Smooth muscle cell (in vitro differentiated cells): ENCODE measurements at regions not wholly inside any gene's neighbourhood (a gene's known extent, or its start where the extent isn't known, plus 50 kb on each side); places are given as distances from the start of the nearest gene placed in this dataset.

Experiments used
- DNase-seq: peaks from one replicate; lab custom pipeline; 2025; ENCODE audit not compliant: unreplicated experiment; lab: John Stamatoyannopoulos, UW
- H2AFZ ChIP-seq: fragments of 200-600 bp; sonication (generic); 2 replicates; pipeline ENCODE4 v1.6.0; 2016; ENCODE audit warnings: antibody characterized with exemption, low read depth, mild to moderate bottlenecking
- H3F3A ChIP-seq: fragments of 200-600 bp; sonication (generic); 2 replicates; pipeline ENCODE4 v1.6.0; 2017; ENCODE audit warnings: antibody characterized with exemption, low read depth
- H3K27ac ChIP-seq: fragments of 200-600 bp; sonication (generic); 2 replicates; pipeline ENCODE4 v1.5.1; 2016; ENCODE audit warnings: low read depth, mild to moderate bottlenecking
- H3K27me3 ChIP-seq: fragments of 200-600 bp; sonication (generic); 2 replicates; pipeline ENCODE4 v1.6.1; 2016; ENCODE audit warnings: low read depth, mild to moderate bottlenecking
- H3K36me3 ChIP-seq: fragments of 200-600 bp; sonication (generic); 2 replicates; pipeline ENCODE4 v1.5.1; 2016; ENCODE audit warnings: low read depth
- H3K4me1 ChIP-seq: fragments of 200-600 bp; sonication (generic); 2 replicates; pipeline ENCODE4 v1.5.1; 2016; ENCODE audit warnings: low read depth
- H3K4me2 ChIP-seq: fragments of 200-600 bp; sonication (generic); 2 replicates; pipeline ENCODE4 v1.6.0; 2016; ENCODE audit warnings: mild to moderate bottlenecking
- H3K4me3 ChIP-seq: fragments of 200-600 bp; sonication (generic); 2 replicates; pipeline ENCODE4 v1.5.1; 2016; ENCODE audit warnings: mild to moderate bottlenecking
- H3K79me2 ChIP-seq: fragments of 200-600 bp; sonication (generic); 2 replicates; pipeline ENCODE4 v1.6.0; 2016; ENCODE audit warnings: low read depth, mild to moderate bottlenecking
- H3K9ac ChIP-seq: fragments of 200-600 bp; sonication (generic); 2 replicates; pipeline ENCODE4 v1.6.0; 2016; ENCODE audit warnings: low read depth
- H3K9me3 ChIP-seq: fragments of 200-600 bp; sonication (generic); replicated peaks from 2 replicates; pipeline ENCODE4 v1.5.1; 2016; ENCODE audit warnings: low read depth
- H4K20me1 ChIP-seq: fragments of 200-600 bp; sonication (generic); 2 replicates; pipeline ENCODE4 v1.6.0; 2016; ENCODE audit warnings: low read depth
- CTCF ChIP-seq: fragments of 200-600 bp; sonication (generic); IDR thresholded peaks from 2 replicates; pipeline ENCODE4 v1.5.1; 2017; ENCODE audit warnings: borderline replicate concordance, mild to moderate bottlenecking, antibody characterized with exemption; ENCODE audit not compliant: insufficient read depth, poor library complexity, severe bottlenecking
- WGBS: methylation state at CpG from one replicate; pipeline ENCODE4 v1.1.7; 2016; ENCODE audit warnings: low lambda C conversion rate; 5-methylcytosine and 5-hydroxymethylcytosine counted together

- WGBS = 34% methylated on average over 2 of the region's 2 CpGs
These were observed 273.4 kb upstream of the GRIA3 start for GRCh38 chrX:122910697-122911096.

DNA sequence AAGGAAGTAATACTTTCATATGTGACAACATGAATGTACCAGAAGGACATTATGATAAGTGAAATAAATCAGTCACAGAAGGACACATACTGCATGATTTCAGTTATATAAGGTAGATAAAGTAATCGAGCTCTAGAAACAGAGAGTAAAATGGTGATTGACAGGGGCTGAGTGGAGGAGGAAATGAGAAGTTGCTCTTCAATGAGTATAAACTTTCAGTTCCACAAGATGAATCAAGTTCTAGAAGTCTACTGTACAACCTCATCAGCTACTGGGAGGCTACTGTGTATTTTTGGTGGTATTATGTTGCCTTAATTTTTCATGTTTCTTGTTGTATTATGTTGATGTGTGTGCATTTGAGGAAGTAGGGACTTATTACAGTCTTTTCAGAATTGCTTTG lies 270.9 kb upstream of the GRIA3 start:
- H3K9ac ChIP-seq = no peak overlapping the region
- no peak for TF ChIP-seq CTCF
- no peaks in the 10 kb centered on the region for H3K9me3 ChIP-seq
- H3K27me3 ChIP-seq = no peaks in the 10 kb centered on the region
- no peak for DNase-seq
- H3K4me1 ChIP-seq = no peaks in the 10 kb centered on the region
- H4K20me1 ChIP-seq = no peaks in the 10 kb centered on the region
- no peak overlapping the region for H3K4me3 ChIP-seq
- H3K36me3 ChIP-seq = no peaks in the 10 kb centered on the region
- no peak overlapping the region for H3K27ac ChIP-seq
- no peaks in the 10 kb centered on the region for H3F3A ChIP-seq
- WGBS = 86% methylated on average over 1 of the region's 1 CpG
- no peak overlapping the region for H3K4me2 ChIP-seq
- H2AFZ ChIP-seq = no peak overlapping the region
- H3K79me2 ChIP-seq = no peaks in the 10 kb centered on the region

More at GRCh38 chrX:122910697-122911096, 273.4 kb upstream of the GRIA3 start:
- Histone ChIP-seq H3K27ac (no peak overlapping the region), H2AFZ (no peak overlapping the region), H3K27me3 (no peaks in the 10 kb centered on the region), H3K9ac (no peak overlapping the region), H3K4me2 (no peak overlapping the region), H3F3A (no peaks in the 10 kb centered on the region), H3K4me1 (no peaks in the 10 kb centered on the region), H3K36me3 (no peaks in the 10 kb centered on the region), H3K4me3 (no peak overlapping the region), H3K9me3 (no peaks in the 10 kb centered on the region), H3K79me2 (no peaks in the 10 kb centered on the region), H4K20me1 (no peaks in the 10 kb centered on the region)
- no peak for DNase-seq
- no peak for TF ChIP-seq CTCF

- TF ChIP-seq CTCF = no peak
- Histone ChIP-seq H3K4me1 (no peaks in the 10 kb centered on the region), H3K9me3 (no peaks in the 10 kb centered on the region), H3F3A (no peaks in the 10 kb centered on the region), H3K4me2 (no peak overlapping the region), H4K20me1 (no peaks in the 10 kb centered on the region), H3K9ac (no peak overlapping the region), H3K27me3 (no peaks in the 10 kb centered on the region), H3K4me3 (no peak overlapping the region), H2AFZ (no peak overlapping the region), H3K36me3 (no peaks in the 10 kb centered on the region), H3K79me2 (no peaks in the 10 kb centered on the region), H3K27ac (no peak overlapping the region)
- 83% methylated on average over 1 of the region's 1 CpG for WGBS
- DNase-seq = no peak
These were observed 270.3 kb upstream of the GRIA3 start for GRCh38 chrX:122913764-122914163.

DNA sequence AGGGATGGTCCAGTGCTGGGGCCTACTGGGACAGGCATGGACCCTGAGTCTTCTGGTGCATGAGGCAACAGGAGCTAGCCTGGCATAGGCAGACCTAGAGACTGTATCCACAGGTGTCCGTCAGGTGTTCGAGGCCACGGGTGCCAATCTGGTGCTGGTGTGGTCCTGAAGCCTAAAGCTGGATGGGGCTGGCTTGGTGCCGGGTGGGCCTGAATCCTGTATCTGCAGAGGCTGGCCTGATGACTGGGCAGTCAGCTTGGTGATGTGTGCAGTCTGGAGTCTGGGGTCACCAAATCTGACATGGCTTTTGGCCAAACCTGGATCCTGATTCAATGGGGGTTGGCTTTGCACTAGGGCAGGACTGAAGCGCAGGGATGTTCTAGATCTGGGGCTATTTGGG lies 269.8 kb upstream of the GRIA3 start:
- H4K20me1 ChIP-seq = no peaks in the 10 kb centered on the region

More for the DNA sequence above, 269.8 kb upstream of the GRIA3 start:
- no peaks in the 10 kb centered on the region for H3K36me3 ChIP-seq
- 88% methylated on average over 5 of the region's 5 CpGs for WGBS
- H3K9me3 ChIP-seq = no peaks in the 10 kb centered on the region
- H3K79me2 ChIP-seq = no peaks in the 10 kb centered on the region
- no peak for TF ChIP-seq CTCF
- no peak overlapping the region for H3K4me3 ChIP-seq
- H3F3A ChIP-seq = no peaks in the 10 kb centered on the region
- H3K4me2 ChIP-seq = no peak overlapping the region
- no peak overlapping the region for H2AFZ ChIP-seq
- no peak overlapping the region for H3K9ac ChIP-seq
- H3K27me3 ChIP-seq = no peaks in the 10 kb centered on the region
- no peaks in the 10 kb centered on the region for H3K4me1 ChIP-seq
- no peak overlapping the region for H3K27ac ChIP-seq
- no peak for DNase-seq
